A673 (cell line): ENCODE measurements at regions not wholly inside any gene's neighbourhood (a gene's known extent, or its start where the extent isn't known, plus 50 kb on each side); places are given as distances from the start of the nearest gene placed in this dataset.

Experiments used
- BruUV-seq: library from RNA; stranded (reverse); fragments of 400-500 nt; replicated peaks from 2 replicates; lab custom pipeline; 2021; lab: Mats Ljungman, UMichigan
- CTCF ChIA-PET: fragments of 300-600 bp; sonication (Branson Sonifier 250); formaldehyde crosslinking; loops from one replicate; lab custom pipeline; 2022; ENCODE audit warnings: antibody characterized with exemption; lab: Charles Lee
- POLR2A ChIA-PET: fragments of 300-600 bp; sonication (Branson Sonifier 250); formaldehyde crosslinking; loops from one replicate; lab custom pipeline; 2022; ENCODE audit warnings: antibody characterized with exemption; ENCODE audit not compliant: low non-redundant PET; lab: Charles Lee
- DNase-seq: peaks from one replicate; pipeline ENCODE4 v3.0.0-alpha.2; 2015; ENCODE audit warnings: low spot score
- H3K27ac ChIP-seq: fragments of 200-600 bp; sonication (generic); 2 replicates; pipeline ENCODE4 v1.5.1; 2016; ENCODE audit warnings: mixed run types, low read depth, mild to moderate bottlenecking, mixed read lengths, antibody characterized with exemption, low read length; ENCODE audit not compliant: poor library complexity, severe bottlenecking
- H3K27me3 ChIP-seq: fragments of 200-600 bp; sonication (generic); replicated peaks from 2 replicates; pipeline ENCODE4 v1.6.1; 2017; ENCODE audit warnings: mixed run types, low read depth, mild to moderate bottlenecking, mixed read lengths, antibody characterized with exemption, low read length; ENCODE audit not compliant: insufficient read depth, poor library complexity
- H3K36me3 ChIP-seq: fragments of 200-600 bp; sonication (generic); 2 replicates; pipeline ENCODE4 v1.6.1; 2016; ENCODE audit warnings: mixed run types, mild to moderate bottlenecking, mixed read lengths, antibody characterized with exemption, low read length; ENCODE audit not compliant: insufficient read depth, poor library complexity, severe bottlenecking
- H3K4me1 ChIP-seq: fragments of 200-600 bp; sonication (generic); 2 replicates; pipeline ENCODE4 v1.6.1; 2017; ENCODE audit warnings: mixed run types, mild to moderate bottlenecking, mixed read lengths, antibody characterized with exemption, low read length; ENCODE audit not compliant: insufficient read depth, poor library complexity, severe bottlenecking
- H3K4me3 ChIP-seq: fragments of 200-600 bp; sonication (generic); 2 replicates; pipeline ENCODE4 v1.5.1; 2016; ENCODE audit warnings: low read depth, mixed run types, mild to moderate bottlenecking, mixed read lengths, low read length; ENCODE audit not compliant: poor library complexity, severe bottlenecking
- H3K9me3 ChIP-seq: fragments of 200-600 bp; sonication (generic); 2 replicates; pipeline ENCODE4 v1.6.1; 2016; ENCODE audit warnings: mixed run types, low read depth, mild to moderate bottlenecking, mixed read lengths, antibody characterized with exemption, low read length; ENCODE audit not compliant: poor library complexity, severe bottlenecking
- CTCF ChIP-seq: fragments of 300-800, 200-600 bp; sonication (generic); conservative IDR thresholded peaks from 2 replicates; pipeline ENCODE4 v1.5.1; 2017; ENCODE audit warnings: low read depth, mild to moderate bottlenecking, antibody characterized with exemption, low read length, moderate library complexity, mixed read lengths
- EZH2 ChIP-seq: fragments of 200-600 bp; sonication (generic); IDR thresholded peaks from 2 replicates; pipeline ENCODE4 v1.6.1; 2017; ENCODE audit warnings: borderline replicate concordance, low read depth, mild to moderate bottlenecking, mixed read lengths, antibody characterized with exemption, low read length; ENCODE audit not compliant: poor library complexity, severe bottlenecking
- intact Hi-C: fragments of 100-400 bp; cut with micrococcal nuclease; formaldehyde crosslinking; loops from one replicate; pipeline ENCODE4 v1.10.0; 2022; ENCODE audit not compliant: unreplicated experiment

- DNase-seq: no peak
- Histone ChIP-seq H3K27ac (no peak overlapping the region), H3K36me3 (no peaks in the 10 kb centered on the region), H3K4me3 (no peak overlapping the region), H3K4me1 (peaks cover 4% of the 10 kb centered on the region), H3K9me3 (no peaks in the 10 kb centered on the region), H3K27me3 (peaks cover 5% of the 10 kb centered on the region)
- intact Hi-C loops: no loop called here
- ChIA-PET POLR2A (no interaction called here), CTCF (no interaction called here)
- no peak for TF ChIP-seq EZH2
- no peak for TF ChIP-seq CTCF
- no TSS peak for BruUV-seq
Measured at GRCh38 chr9:80842389-80842788, 847.0 kb downstream of the TLE1 start.

- intact Hi-C loops: no loop called here
- DNase-seq: no peak
- H3K27me3 ChIP-seq: peaks cover 7% of the 10 kb centered on the region
- TF ChIP-seq EZH2 (no peak), CTCF (no peak)
- ChIA-PET CTCF (no interaction called here), POLR2A (no interaction called here)
- BruUV-seq: no TSS peak
- H3K27ac ChIP-seq: no peak overlapping the region
- H3K4me1 ChIP-seq: peaks cover 4% of the 10 kb centered on the region
- H3K4me3 ChIP-seq: no peak overlapping the region
- no peaks in the 10 kb centered on the region for H3K36me3 ChIP-seq
- no peaks in the 10 kb centered on the region for H3K9me3 ChIP-seq
Measured at GRCh38 chr9:80841888-80842287, 847.5 kb downstream of the TLE1 start.

- ChIA-PET POLR2A (no interaction called here), CTCF (no interaction called here)
- BruUV-seq: no TSS peak
- H3K9me3 ChIP-seq: no peaks in the 10 kb centered on the region
- peaks cover 9% of the 10 kb centered on the region for H3K27me3 ChIP-seq
- peaks cover 4% of the 10 kb centered on the region for H3K4me1 ChIP-seq
- TF ChIP-seq CTCF (no peak), EZH2 (no peak)
- no peaks in the 10 kb centered on the region for H3K36me3 ChIP-seq
- no peak overlapping the region for H3K27ac ChIP-seq
- intact Hi-C loops: no loop called here
- H3K4me3 ChIP-seq: no peak overlapping the region
- DNase-seq: no peak
Measured at GRCh38 chr9:80839821-80840675, 849.3 kb downstream of the TLE1 start.
